K562 (cell line): ENCODE measurements at regions not wholly inside any gene's neighbourhood (a gene's known extent, or its start where the extent isn't known, plus 50 kb on each side); places are given as distances from the start of the nearest gene placed in this dataset.

ENCODE experiments used
- ATAC-seq: fragments of 200-7000 bp; cut with Tn5 transposase; 3 replicates; pipeline ENCODE4 v1.9.1; 2020; ENCODE audit warnings: moderate library complexity
- BruUV-seq: library from RNA; stranded (reverse); fragments of 400-500 nt; replicated peaks from 2 replicates; lab custom pipeline; 2021; lab: Mats Ljungman, UMichigan
- CTCF ChIA-PET: fragments of 300-600 bp; formaldehyde crosslinking; extraction: SDS; loops from one replicate; lab custom pipeline; 2021; ENCODE audit warnings: low intra/inter-chr PET ratio; lab: Yijun Ruan, JAX
- POLR2A ChIA-PET: fragments of 300-600, 350-650 bp; sonication (Branson Sonifier 250); formaldehyde crosslinking; extraction: SDS; loops from one replicate; lab custom pipeline; 2021; ENCODE audit warnings: antibody characterized with exemption, inconsistent platforms; lab: Yijun Ruan, JAX
- DNase-seq, 4 experiments: peaks; one replicate each; pipeline versions ENCODE4 v3.0.0 to v3.0.0-alpha.2; 2011 to 2018; ENCODE audit warnings: low spot score in 3 of 4, mixed read lengths in 3 of 4; ENCODE audit errors: extremely low read depth in 1 of 4
- FAIRE-seq: peaks from 2 replicates; lab custom pipeline; 2011; peaks lifted over from hg19 to GRCh38; lab: Jason Lieb, UNC
- H2AFZ ChIP-seq: 2 replicates; pipeline ENCODE4 v1.6.0; 2011; ENCODE audit warnings: low read depth, low read length, control low read depth, inconsistent platforms
- H3K27ac ChIP-seq: fragments of 200-600 bp; 3 replicates; pipeline ENCODE4 v1.8.0; 2011; ENCODE audit warnings: low read depth, mild to moderate bottlenecking, control low read depth, inconsistent platforms, low read length, moderate library complexity, mixed read lengths; ENCODE audit errors: extremely low read depth
- H3K27me3 ChIP-seq, 2 experiments: fragments of 300-600 bp in 1 of 2; 2 replicates in 1 of 2; 3 replicates in 1 of 2; pipeline versions ENCODE4 v1.6.0 to v1.8.0; 2011; ENCODE audit warnings: inconsistent platforms in 2 of 2, low read length in 2 of 2, mild to moderate bottlenecking in 1 of 2, mixed read lengths in 1 of 2, moderate library complexity in 1 of 2; ENCODE audit not compliant: control insufficient read depth in 2 of 2, insufficient read depth in 2 of 2
- H3K36me3 ChIP-seq: fragments of 300-600 bp; 3 replicates; pipeline ENCODE4 v1.8.0; 2011; ENCODE audit warnings: mild to moderate bottlenecking, low read length, inconsistent platforms; ENCODE audit not compliant: control insufficient read depth, insufficient read depth
- H3K4me1 ChIP-seq, 2 experiments: fragments of 200-600 bp in 1 of 2; replicated peaks in 1 of 2; 2 replicates in 1 of 2; 3 replicates in 1 of 2; pipeline versions ENCODE4 v1.5.1 to v1.8.0; 2011; ENCODE audit warnings: inconsistent platforms in 2 of 2, low read length in 2 of 2, mild to moderate bottlenecking in 1 of 2, mixed read lengths in 1 of 2, moderate library complexity in 1 of 2; ENCODE audit not compliant: control insufficient read depth in 2 of 2, insufficient read depth in 2 of 2
- H3K4me2 ChIP-seq: 2 replicates; pipeline ENCODE4 v1.6.1; 2011; ENCODE audit warnings: low read length, control low read depth, inconsistent platforms, mixed read lengths; ENCODE audit not compliant: insufficient read depth
- H3K4me3 ChIP-seq: fragments of 200-600 bp; sonication (generic), shearing (Covaris generic); 2 replicates; pipeline ENCODE4 v1.5.1; 2016; ENCODE audit warnings: control low read depth, inconsistent platforms
- H3K79me2 ChIP-seq: fragments of 200-600 bp; 3 replicates; pipeline ENCODE4 v1.8.0; 2011; ENCODE audit warnings: low read length, inconsistent platforms; ENCODE audit not compliant: control insufficient read depth, insufficient read depth
- H3K9ac ChIP-seq, 2 experiments: 2 replicates each; pipeline versions ENCODE4 v1.6.0 to v1.6.1; 2011; ENCODE audit warnings: low read depth in 2 of 2, low read length in 2 of 2, control low read depth in 1 of 2, inconsistent platforms in 1 of 2, mild to moderate bottlenecking in 1 of 2, mixed read lengths in 1 of 2; ENCODE audit not compliant: insufficient read depth in 1 of 2
- H3K9me1 ChIP-seq: one replicate; pipeline ENCODE4 v1.6.0; 2011; ENCODE audit warnings: inconsistent platforms, mild to moderate bottlenecking, low read length, moderate library complexity; ENCODE audit not compliant: control insufficient read depth, insufficient read depth
- H3K9me3 ChIP-seq: replicated peaks from 2 replicates; pipeline ENCODE4 v1.5.1; 2011; ENCODE audit warnings: low read depth, low read length, inconsistent platforms; ENCODE audit not compliant: control insufficient read depth, insufficient read depth
- H4K20me1 ChIP-seq: replicated peaks from 2 replicates; pipeline ENCODE4 v1.6.1; 2011; ENCODE audit warnings: low read length, inconsistent platforms, mixed read lengths; ENCODE audit not compliant: control insufficient read depth, insufficient read depth
- BCOR ChIP-seq: fragments of 450-650 bp; IDR thresholded peaks from 2 replicates; pipeline ENCODE4 v1.6.1; 2016
- HMG20A ChIP-seq: fragments of 450-650 bp; formaldehyde crosslinking; conservative IDR thresholded peaks from 2 replicates; pipeline ENCODE4 v1.4.0; 2020; ENCODE audit warnings: mild to moderate bottlenecking, mixed read lengths
- NBN ChIP-seq: fragments of 450-650 bp; IDR thresholded peaks from 2 replicates; pipeline ENCODE4 v1.6.1; 2016; ENCODE audit warnings: low read depth, mild to moderate bottlenecking
- POLR3A ChIP-seq: IDR thresholded peaks from 2 replicates; pipeline ENCODE4 v1.6.1; 2011; ENCODE audit warnings: borderline replicate concordance, mild to moderate bottlenecking, moderate library complexity; ENCODE audit not compliant: insufficient read length, insufficient read depth; ENCODE audit errors: extremely low read depth
- RAD21 ChIP-seq, 2 experiments: fragments of 250-450 bp in 1 of 2; fragments of 450-650 bp in 1 of 2; sonication (Bioruptor Pico) in 1 of 2; formaldehyde crosslinking in 1 of 2; IDR thresholded peaks in 1 of 2; conservative IDR thresholded peaks in 1 of 2; 2 replicates each; pipeline versions ENCODE4 v1.4.0 to v1.8.0; 2020 to 2022; ENCODE audit warnings: mild to moderate bottlenecking in 2 of 2, moderate library complexity in 1 of 2
- TEAD2 ChIP-seq: fragments of 450-650 bp; IDR thresholded peaks from 2 replicates; pipeline ENCODE4 v1.6.1; 2016; ENCODE audit warnings: missing genetic modification characterization, control low read depth, missing compliant biosample characterization
- THRAP3 ChIP-seq: fragments of 450-650 bp; IDR thresholded peaks from 2 replicates; pipeline ENCODE4 v1.6.1; 2016; ENCODE audit warnings: mild to moderate bottlenecking, inconsistent platforms, borderline replicate concordance
- WGBS: fragments of 100-300 bp; shearing (Covaris generic); methylation state at CpG from one replicate; pipeline ENCODE4 v1.1.6; 2016; ENCODE audit warnings: low coverage, mixed read lengths; ENCODE audit not compliant: insufficient coverage; ENCODE audit errors: missing lambda C conversion rate; 5-methylcytosine and 5-hydroxymethylcytosine counted together
- in situ Hi-C: fragments of 300-500 bp; cut with MboI; formaldehyde crosslinking; loops from 4 replicates; pipeline ENCODE4 v1.15.0; 2018; ENCODE audit warnings: inconsistent platforms, mixed read lengths
- intact Hi-C: fragments of 100-400 bp; cut with micrococcal nuclease; formaldehyde crosslinking; loops from 2 replicates; pipeline ENCODE4 v1.14.2; 2022

- DNase-seq (no peak), FAIRE-seq (no peak), ATAC-seq (no peak)
- H3K27ac ChIP-seq: no peak overlapping the region
- no peak overlapping the region for H3K9ac ChIP-seq
- 0% methylated on average over 2 of the region's 2 CpGs for WGBS
- H2AFZ ChIP-seq: no peak overlapping the region
- no peaks in the 10 kb centered on the region for H4K20me1 ChIP-seq
- no peaks in the 10 kb centered on the region for H3K36me3 ChIP-seq
- in situ Hi-C loops: no loop called here
- intact Hi-C loops: no loop called here
- H3K4me3 ChIP-seq: no peak overlapping the region
- H3K27me3 ChIP-seq: no peaks in the 10 kb centered on the region
- no peaks in the 10 kb centered on the region for H3K79me2 ChIP-seq
- no peak overlapping the region for H3K4me2 ChIP-seq
- no peak for TF ChIP-seq TEAD2 (tag)
- H3K4me1 ChIP-seq: no peaks in the 10 kb centered on the region
- ChIA-PET CTCF (no interaction called here), POLR2A (no interaction called here)
- no peaks in the 10 kb centered on the region for H3K9me3 ChIP-seq
- H3K9me1 ChIP-seq: no peaks in the 10 kb centered on the region
- no TSS peak for BruUV-seq
Observed at GRCh38 chr14:106051796-106052195, 525.4 kb downstream of the TMEM121 start.

GRCh38 chr14:106055289-106055688, 528.9 kb downstream of the TMEM121 start:
- no peaks in the 10 kb centered on the region for H3K27me3 ChIP-seq
- no peak for FAIRE-seq
- ChIA-PET POLR2A (no interaction called here), CTCF (no interaction called here)
- in situ Hi-C loops: no loop called here
- DNase-seq: no peak
- H4K20me1 ChIP-seq: no peaks in the 10 kb centered on the region
- no peak overlapping the region for H3K27ac ChIP-seq
- H3K4me3 ChIP-seq: no peak overlapping the region
- no peaks in the 10 kb centered on the region for H3K9me3 ChIP-seq
- H3K9me1 ChIP-seq: no peaks in the 10 kb centered on the region
- H3K79me2 ChIP-seq: no peaks in the 10 kb centered on the region
- intact Hi-C loops: no loop called here
- no peaks in the 10 kb centered on the region for H3K36me3 ChIP-seq
- no peaks in the 10 kb centered on the region for H3K4me1 ChIP-seq
- H3K4me2 ChIP-seq: no peak overlapping the region
- no peak for ATAC-seq
- BruUV-seq: no TSS peak
- no peak overlapping the region for H2AFZ ChIP-seq
- H3K9ac ChIP-seq: no peak overlapping the region
- 0% methylated on average over 6 of the region's 6 CpGs for WGBS
- no peak for TF ChIP-seq HMG20A (CRISPR knock-in tag)
- no peak for TF ChIP-seq NBN
- TF ChIP-seq BCOR: no peak
- TF ChIP-seq POLR3A: no peak
- no peak for TF ChIP-seq RAD21 (CRISPR knock-in tag; conservative IDR thresholded peaks at IDR 0.05 in 1 of 2, IDR thresholded peaks at IDR 0.05 in 1 of 2)
- TF ChIP-seq THRAP3: no peak
